DND-41 (cell line): ENCODE measurements at regions not wholly inside any gene's neighbourhood (a gene's known extent, or its start where the extent isn't known, plus 50 kb on each side); places are given as distances from the start of the nearest gene placed in this dataset.

Experiments
- ATAC-seq: fragments of 200-7000 bp; cut with Tn5 transposase; 3 replicates; pipeline ENCODE4 v1.9.1; 2021; ENCODE audit warnings: low read depth; ENCODE audit not compliant: insufficient read depth
- DNase-seq: peaks from one replicate; pipeline ENCODE4 v3.0.0-alpha.2; 2020
- H2AFZ ChIP-seq: 2 replicates; pipeline ENCODE4 v1.6.0; 2012; ENCODE audit warnings: low read depth, low read length
- H3K27ac ChIP-seq: 2 replicates; pipeline ENCODE4 v1.5.1; 2012; ENCODE audit warnings: low read length, inconsistent platforms
- H3K27me3 ChIP-seq: fragments of 200-600 bp; sonication (generic); 2 replicates; pipeline ENCODE4 v1.6.0; 2012; ENCODE audit warnings: low read length, mild to moderate bottlenecking, inconsistent platforms; ENCODE audit not compliant: insufficient read depth, poor library complexity
- H3K36me3 ChIP-seq: 2 replicates; pipeline ENCODE4 v1.5.1; 2012; ENCODE audit warnings: low read length, inconsistent platforms; ENCODE audit not compliant: insufficient read depth
- H3K4me1 ChIP-seq: 2 replicates; pipeline ENCODE4 v1.5.1; 2012; ENCODE audit warnings: mild to moderate bottlenecking, low read length; ENCODE audit not compliant: insufficient read depth
- H3K4me2 ChIP-seq: 2 replicates; pipeline ENCODE4 v1.6.0; 2012; ENCODE audit warnings: mild to moderate bottlenecking, moderate library complexity, low read length, inconsistent platforms; ENCODE audit not compliant: insufficient read depth
- H3K4me3 ChIP-seq, 2 experiments: fragments of 200-600 bp in 1 of 2; shearing (Covaris generic) in 1 of 2; 2 replicates each; pipeline ENCODE4 v1.5.1; 2012 to 2016; ENCODE audit warnings: inconsistent platforms in 2 of 2, low read length in 2 of 2, mild to moderate bottlenecking in 2 of 2, low read depth in 1 of 2, moderate library complexity in 1 of 2
- H3K79me2 ChIP-seq: 2 replicates; pipeline ENCODE4 v1.6.0; 2012; ENCODE audit warnings: low read length, inconsistent platforms; ENCODE audit not compliant: insufficient read depth
- H3K9ac ChIP-seq: 2 replicates; pipeline ENCODE4 v1.6.0; 2012; ENCODE audit warnings: low read depth, mild to moderate bottlenecking, inconsistent platforms, low read length, moderate library complexity
- H3K9me3 ChIP-seq: 2 replicates; pipeline ENCODE4 v1.5.1; 2012; ENCODE audit warnings: low read length, moderate library complexity, mild to moderate bottlenecking, inconsistent platforms; ENCODE audit not compliant: insufficient read depth, severe bottlenecking
- H4K20me1 ChIP-seq: 2 replicates; pipeline ENCODE4 v1.6.0; 2012; ENCODE audit warnings: low read length; ENCODE audit not compliant: insufficient read depth
- EZH2 ChIP-seq: IDR thresholded peaks from 3 replicates; pipeline ENCODE4 v1.6.1; 2012; ENCODE audit warnings: borderline replicate concordance, low read depth, mild to moderate bottlenecking, moderate library complexity, low read length, inconsistent platforms; ENCODE audit not compliant: severe bottlenecking
- TF ChIP-seq, protein P1 (sequence below): IDR thresholded peaks from 2 replicates; pipeline ENCODE4 v1.5.1; 2012; ENCODE audit warnings: borderline replicate concordance, low read length, moderate library complexity, mild to moderate bottlenecking; ENCODE audit not compliant: poor library complexity, severe bottlenecking; ENCODE audit errors: extremely low read depth

GRCh38 chr12:105423237-105423636 is 92.7 kb downstream of the C12orf75 start:
- H3K79me2 ChIP-seq, result no peaks in the 10 kb centered on the region
- ATAC-seq (no peak), DNase-seq (no peak)
- no peak for TF ChIP-seq EZH2
- TF ChIP-seq, protein P1, sequence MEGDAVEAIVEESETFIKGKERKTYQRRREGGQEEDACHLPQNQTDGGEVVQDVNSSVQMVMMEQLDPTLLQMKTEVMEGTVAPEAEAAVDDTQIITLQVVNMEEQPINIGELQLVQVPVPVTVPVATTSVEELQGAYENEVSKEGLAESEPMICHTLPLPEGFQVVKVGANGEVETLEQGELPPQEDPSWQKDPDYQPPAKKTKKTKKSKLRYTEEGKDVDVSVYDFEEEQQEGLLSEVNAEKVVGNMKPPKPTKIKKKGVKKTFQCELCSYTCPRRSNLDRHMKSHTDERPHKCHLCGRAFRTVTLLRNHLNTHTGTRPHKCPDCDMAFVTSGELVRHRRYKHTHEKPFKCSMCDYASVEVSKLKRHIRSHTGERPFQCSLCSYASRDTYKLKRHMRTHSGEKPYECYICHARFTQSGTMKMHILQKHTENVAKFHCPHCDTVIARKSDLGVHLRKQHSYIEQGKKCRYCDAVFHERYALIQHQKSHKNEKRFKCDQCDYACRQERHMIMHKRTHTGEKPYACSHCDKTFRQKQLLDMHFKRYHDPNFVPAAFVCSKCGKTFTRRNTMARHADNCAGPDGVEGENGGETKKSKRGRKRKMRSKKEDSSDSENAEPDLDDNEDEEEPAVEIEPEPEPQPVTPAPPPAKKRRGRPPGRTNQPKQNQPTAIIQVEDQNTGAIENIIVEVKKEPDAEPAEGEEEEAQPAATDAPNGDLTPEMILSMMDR, result no peak
- H3K4me1 ChIP-seq, result no peaks in the 10 kb centered on the region
- H4K20me1 ChIP-seq, result no peaks in the 10 kb centered on the region
- no peak overlapping the region for H3K27ac ChIP-seq
- no peak overlapping the region for H2AFZ ChIP-seq
- no peaks in the 10 kb centered on the region for H3K27me3 ChIP-seq
- H3K36me3 ChIP-seq, result no peaks in the 10 kb centered on the region
- no peaks in the 10 kb centered on the region for H3K9me3 ChIP-seq
- H3K4me3 ChIP-seq, result no peak overlapping the region
- no peak overlapping the region for H3K4me2 ChIP-seq
- no peak overlapping the region for H3K9ac ChIP-seq

DNA sequence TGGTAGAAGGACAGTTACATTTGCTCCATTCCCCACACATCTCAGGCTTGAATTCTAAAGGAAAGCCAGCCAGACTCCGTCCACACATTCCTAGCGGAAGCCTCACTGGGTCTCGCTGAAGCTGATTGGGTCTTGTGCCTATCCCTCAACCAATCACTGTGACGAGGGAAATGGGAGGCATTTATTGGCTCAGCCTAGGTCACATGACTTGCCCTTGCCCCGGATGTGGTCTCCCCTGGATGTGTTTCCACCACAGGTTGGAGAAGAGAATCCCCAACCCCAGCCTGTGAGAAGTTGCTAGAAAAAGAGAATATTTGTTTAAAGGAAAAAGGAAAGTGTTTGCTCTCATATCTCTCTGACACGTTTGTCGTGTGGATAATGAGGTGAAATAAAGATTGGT is 93.4 kb downstream of the C12orf75 start:
- H4K20me1 ChIP-seq, result no peaks in the 10 kb centered on the region
- no peaks in the 10 kb centered on the region for H3K9me3 ChIP-seq
- no peak overlapping the region for H3K4me3 ChIP-seq
- H2AFZ ChIP-seq, result no peak overlapping the region
- no peaks in the 10 kb centered on the region for H3K27me3 ChIP-seq
- H3K9ac ChIP-seq, result no peak overlapping the region
- TF ChIP-seq EZH2, result no peak
- TF ChIP-seq, protein P1, result no peak
- ATAC-seq, result no peak
- H3K27ac ChIP-seq, result no peak overlapping the region
- no peaks in the 10 kb centered on the region for H3K36me3 ChIP-seq
- no peaks in the 10 kb centered on the region for H3K79me2 ChIP-seq
- H3K4me2 ChIP-seq, result no peak overlapping the region
- no peaks in the 10 kb centered on the region for H3K4me1 ChIP-seq
- no peak for DNase-seq

GRCh38 chr12:105425254-105426174 is 95.0 kb downstream of the C12orf75 start:
- no peaks in the 10 kb centered on the region for H3K9me3 ChIP-seq
- H3K4me1 ChIP-seq, result no peaks in the 10 kb centered on the region
- no peak for TF ChIP-seq EZH2
- TF ChIP-seq, protein P1, result no peak
- H3K36me3 ChIP-seq, result no peaks in the 10 kb centered on the region
- H3K4me3 ChIP-seq, result no peak overlapping the region
- H2AFZ ChIP-seq, result no peak overlapping the region
- H3K27ac ChIP-seq, result no peak overlapping the region
- H4K20me1 ChIP-seq, result no peaks in the 10 kb centered on the region
- no peaks in the 10 kb centered on the region for H3K79me2 ChIP-seq
- H3K9ac ChIP-seq, result no peak overlapping the region
- DNase-seq, result no peak
- no peaks in the 10 kb centered on the region for H3K27me3 ChIP-seq
- H3K4me2 ChIP-seq, result no peak overlapping the region
- no peak for ATAC-seq
